WTC11 (cell line): ENCODE measurements at regions not wholly inside any gene's neighbourhood (a gene's known extent, or its start where the extent isn't known, plus 50 kb on each side); places are given as distances from the start of the nearest gene placed in this dataset.

Experiments used
- AFF4 ChIP-seq: sonication (generic); formaldehyde crosslinking; IDR thresholded peaks from 2 replicates; pipeline ENCODE4 v1.8.1; 2023; ENCODE audit warnings: mild to moderate bottlenecking, missing genetic modification reagents, borderline replicate concordance
- ATF3 ChIP-seq: sonication (generic); formaldehyde crosslinking; conservative IDR thresholded peaks from 2 replicates; pipeline ENCODE4 v1.8.1; 2022; ENCODE audit warnings: mild to moderate bottlenecking, missing genetic modification reagents
- STAT6 ChIP-seq: sonication (generic); formaldehyde crosslinking; conservative IDR thresholded peaks from 2 replicates; pipeline ENCODE4 v1.8.1; 2023; ENCODE audit warnings: mild to moderate bottlenecking, low read depth, missing genetic modification reagents, moderate library complexity
- TCF7 ChIP-seq: sonication (generic); formaldehyde crosslinking; IDR thresholded peaks from 2 replicates; pipeline ENCODE4 v1.8.0; 2022; ENCODE audit warnings: mild to moderate bottlenecking, low read depth, missing genetic modification reagents, moderate library complexity
- TF ChIP-seq, protein P1 (sequence below): sonication (generic); formaldehyde crosslinking; IDR thresholded peaks from 2 replicates; pipeline ENCODE4 v1.8.1; 2022; ENCODE audit warnings: mild to moderate bottlenecking, missing genetic modification reagents, moderate library complexity, borderline replicate concordance
- TF ChIP-seq, protein P2 (sequence below): fragments of 200-600 bp; IDR thresholded peaks from 2 replicates; pipeline ENCODE4 v1.8.0; 2022; ENCODE audit warnings: antibody characterized with exemption
- TF ChIP-seq, protein P3 (sequence below): sonication (generic); formaldehyde crosslinking; IDR thresholded peaks from 2 replicates; pipeline ENCODE4 v1.8.0; 2022; ENCODE audit warnings: missing genetic modification reagents
- TF ChIP-seq, protein P4 (sequence below): sonication (generic); formaldehyde crosslinking; IDR thresholded peaks from 2 replicates; pipeline ENCODE4 v1.8.1; 2023; ENCODE audit warnings: mild to moderate bottlenecking, missing genetic modification reagents, moderate library complexity
- TF ChIP-seq, protein P5 (sequence below): sonication (generic); formaldehyde crosslinking; IDR thresholded peaks from 2 replicates; pipeline ENCODE4 v1.8.0; 2022; ENCODE audit warnings: mild to moderate bottlenecking, missing genetic modification reagents

DNA sequence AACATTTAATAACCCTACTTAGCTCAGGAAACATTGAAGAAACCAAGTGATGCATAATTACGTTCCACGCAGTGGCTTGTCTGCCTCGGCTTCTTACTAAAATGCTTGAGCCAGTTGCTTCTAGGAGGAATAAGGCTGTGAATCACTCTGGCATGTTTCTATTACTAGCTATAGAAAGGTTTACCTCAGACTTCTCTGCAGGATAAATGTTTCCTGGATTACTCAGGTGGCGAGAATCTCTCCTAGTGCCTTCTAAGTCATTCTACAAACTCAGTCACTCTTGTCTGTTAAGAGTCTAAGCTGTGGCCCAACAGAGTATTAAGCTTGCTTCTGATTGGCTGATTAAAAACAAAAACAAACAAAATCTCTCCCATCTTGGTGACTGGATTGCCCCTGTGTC is 92.0 kb upstream of the RALGPS2 start:
- TF ChIP-seq AFF4 (CRISPR knock-in tag): no peak
- TF ChIP-seq, protein P1, sequence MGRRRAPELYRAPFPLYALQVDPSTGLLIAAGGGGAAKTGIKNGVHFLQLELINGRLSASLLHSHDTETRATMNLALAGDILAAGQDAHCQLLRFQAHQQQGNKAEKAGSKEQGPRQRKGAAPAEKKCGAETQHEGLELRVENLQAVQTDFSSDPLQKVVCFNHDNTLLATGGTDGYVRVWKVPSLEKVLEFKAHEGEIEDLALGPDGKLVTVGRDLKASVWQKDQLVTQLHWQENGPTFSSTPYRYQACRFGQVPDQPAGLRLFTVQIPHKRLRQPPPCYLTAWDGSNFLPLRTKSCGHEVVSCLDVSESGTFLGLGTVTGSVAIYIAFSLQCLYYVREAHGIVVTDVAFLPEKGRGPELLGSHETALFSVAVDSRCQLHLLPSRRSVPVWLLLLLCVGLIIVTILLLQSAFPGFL: no peak
- TF ChIP-seq, protein P2, sequence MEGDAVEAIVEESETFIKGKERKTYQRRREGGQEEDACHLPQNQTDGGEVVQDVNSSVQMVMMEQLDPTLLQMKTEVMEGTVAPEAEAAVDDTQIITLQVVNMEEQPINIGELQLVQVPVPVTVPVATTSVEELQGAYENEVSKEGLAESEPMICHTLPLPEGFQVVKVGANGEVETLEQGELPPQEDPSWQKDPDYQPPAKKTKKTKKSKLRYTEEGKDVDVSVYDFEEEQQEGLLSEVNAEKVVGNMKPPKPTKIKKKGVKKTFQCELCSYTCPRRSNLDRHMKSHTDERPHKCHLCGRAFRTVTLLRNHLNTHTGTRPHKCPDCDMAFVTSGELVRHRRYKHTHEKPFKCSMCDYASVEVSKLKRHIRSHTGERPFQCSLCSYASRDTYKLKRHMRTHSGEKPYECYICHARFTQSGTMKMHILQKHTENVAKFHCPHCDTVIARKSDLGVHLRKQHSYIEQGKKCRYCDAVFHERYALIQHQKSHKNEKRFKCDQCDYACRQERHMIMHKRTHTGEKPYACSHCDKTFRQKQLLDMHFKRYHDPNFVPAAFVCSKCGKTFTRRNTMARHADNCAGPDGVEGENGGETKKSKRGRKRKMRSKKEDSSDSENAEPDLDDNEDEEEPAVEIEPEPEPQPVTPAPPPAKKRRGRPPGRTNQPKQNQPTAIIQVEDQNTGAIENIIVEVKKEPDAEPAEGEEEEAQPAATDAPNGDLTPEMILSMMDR: no peak
- no peak for TF ChIP-seq STAT6
- TF ChIP-seq, protein P3, sequence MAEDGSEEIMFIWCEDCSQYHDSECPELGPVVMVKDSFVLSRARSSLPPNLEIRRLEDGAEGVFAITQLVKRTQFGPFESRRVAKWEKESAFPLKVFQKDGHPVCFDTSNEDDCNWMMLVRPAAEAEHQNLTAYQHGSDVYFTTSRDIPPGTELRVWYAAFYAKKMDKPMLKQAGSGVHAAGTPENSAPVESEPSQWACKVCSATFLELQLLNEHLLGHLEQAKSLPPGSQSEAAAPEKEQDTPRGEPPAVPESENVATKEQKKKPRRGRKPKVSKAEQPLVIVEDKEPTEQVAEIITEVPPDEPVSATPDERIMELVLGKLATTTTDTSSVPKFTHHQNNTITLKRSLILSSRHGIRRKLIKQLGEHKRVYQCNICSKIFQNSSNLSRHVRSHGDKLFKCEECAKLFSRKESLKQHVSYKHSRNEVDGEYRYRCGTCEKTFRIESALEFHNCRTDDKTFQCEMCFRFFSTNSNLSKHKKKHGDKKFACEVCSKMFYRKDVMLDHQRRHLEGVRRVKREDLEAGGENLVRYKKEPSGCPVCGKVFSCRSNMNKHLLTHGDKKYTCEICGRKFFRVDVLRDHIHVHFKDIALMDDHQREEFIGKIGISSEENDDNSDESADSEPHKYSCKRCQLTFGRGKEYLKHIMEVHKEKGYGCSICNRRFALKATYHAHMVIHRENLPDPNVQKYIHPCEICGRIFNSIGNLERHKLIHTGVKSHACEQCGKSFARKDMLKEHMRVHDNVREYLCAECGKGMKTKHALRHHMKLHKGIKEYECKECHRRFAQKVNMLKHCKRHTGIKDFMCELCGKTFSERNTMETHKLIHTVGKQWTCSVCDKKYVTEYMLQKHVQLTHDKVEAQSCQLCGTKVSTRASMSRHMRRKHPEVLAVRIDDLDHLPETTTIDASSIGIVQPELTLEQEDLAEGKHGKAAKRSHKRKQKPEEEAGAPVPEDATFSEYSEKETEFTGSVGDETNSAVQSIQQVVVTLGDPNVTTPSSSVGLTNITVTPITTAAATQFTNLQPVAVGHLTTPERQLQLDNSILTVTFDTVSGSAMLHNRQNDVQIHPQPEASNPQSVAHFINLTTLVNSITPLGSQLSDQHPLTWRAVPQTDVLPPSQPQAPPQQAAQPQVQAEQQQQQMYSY: no peak
- TF ChIP-seq ATF3 (CRISPR knock-in tag): no peak
- TF ChIP-seq, protein P4, sequence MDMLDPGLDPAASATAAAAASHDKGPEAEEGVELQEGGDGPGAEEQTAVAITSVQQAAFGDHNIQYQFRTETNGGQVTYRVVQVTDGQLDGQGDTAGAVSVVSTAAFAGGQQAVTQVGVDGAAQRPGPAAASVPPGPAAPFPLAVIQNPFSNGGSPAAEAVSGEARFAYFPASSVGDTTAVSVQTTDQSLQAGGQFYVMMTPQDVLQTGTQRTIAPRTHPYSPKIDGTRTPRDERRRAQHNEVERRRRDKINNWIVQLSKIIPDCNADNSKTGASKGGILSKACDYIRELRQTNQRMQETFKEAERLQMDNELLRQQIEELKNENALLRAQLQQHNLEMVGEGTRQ (CRISPR knock-in tag): no peak
- TF ChIP-seq TCF7: no peak
- TF ChIP-seq, protein P5, sequence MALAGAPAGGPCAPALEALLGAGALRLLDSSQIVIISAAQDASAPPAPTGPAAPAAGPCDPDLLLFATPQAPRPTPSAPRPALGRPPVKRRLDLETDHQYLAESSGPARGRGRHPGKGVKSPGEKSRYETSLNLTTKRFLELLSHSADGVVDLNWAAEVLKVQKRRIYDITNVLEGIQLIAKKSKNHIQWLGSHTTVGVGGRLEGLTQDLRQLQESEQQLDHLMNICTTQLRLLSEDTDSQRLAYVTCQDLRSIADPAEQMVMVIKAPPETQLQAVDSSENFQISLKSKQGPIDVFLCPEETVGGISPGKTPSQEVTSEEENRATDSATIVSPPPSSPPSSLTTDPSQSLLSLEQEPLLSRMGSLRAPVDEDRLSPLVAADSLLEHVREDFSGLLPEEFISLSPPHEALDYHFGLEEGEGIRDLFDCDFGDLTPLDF (CRISPR knock-in tag): no peak
